SU-DHL-6 (cell line): ENCODE measurements at regions not wholly inside any gene's neighbourhood (a gene's known extent, or its start where the extent isn't known, plus 50 kb on each side); places are given as distances from the start of the nearest gene placed in this dataset.

Experiments used
- H2AFZ ChIP-seq: fragments of 200-600 bp; sonication (generic); 2 replicates; pipeline ENCODE4 v1.6.1; 2014; ENCODE audit warnings: low read depth, mild to moderate bottlenecking, moderate library complexity, mixed read lengths, antibody characterized with exemption, low read length; ENCODE audit not compliant: severe bottlenecking
- H3F3A ChIP-seq: fragments of 200-600 bp; shearing (Covaris generic); 2 replicates; pipeline ENCODE4 v1.6.0; 2016; ENCODE audit warnings: antibody characterized with exemption, mild to moderate bottlenecking; ENCODE audit not compliant: insufficient read depth
- H3K27ac ChIP-seq: fragments of 200-600 bp; sonication (generic); 2 replicates; pipeline ENCODE4 v1.5.1; 2016; ENCODE audit warnings: low read depth, mild to moderate bottlenecking, low read length, moderate library complexity, mixed read lengths
- H3K27me3 ChIP-seq: fragments of 200-600 bp; sonication (generic), shearing (Covaris generic); 2 replicates; pipeline ENCODE4 v1.6.0; 2014; ENCODE audit warnings: mild to moderate bottlenecking, low read length
- H3K36me3 ChIP-seq: fragments of 200-600 bp; sonication (generic); 2 replicates; pipeline ENCODE4 v1.6.1; 2014; ENCODE audit warnings: mild to moderate bottlenecking, low read length, mixed read lengths
- H3K4me2 ChIP-seq: fragments of 300-600, 200-600 bp; shearing (Covaris generic), sonication (generic); 2 replicates; pipeline ENCODE4 v1.6.0; 2014; ENCODE audit warnings: low read length, low read depth, mild to moderate bottlenecking; ENCODE audit not compliant: poor library complexity, severe bottlenecking
- H3K4me3 ChIP-seq: fragments of 200-600 bp; sonication (generic); 2 replicates; pipeline ENCODE4 v1.5.1; 2014; ENCODE audit warnings: antibody characterized with exemption, low read length, mild to moderate bottlenecking, mixed read lengths; ENCODE audit not compliant: insufficient read depth, poor library complexity, severe bottlenecking
- H3K79me2 ChIP-seq: fragments of 200-600 bp; sonication (generic); 2 replicates; pipeline ENCODE4 v1.6.1; 2014; ENCODE audit warnings: mild to moderate bottlenecking, low read length, moderate library complexity; ENCODE audit not compliant: insufficient read depth
- H3K9ac ChIP-seq: fragments of 200-600 bp; sonication (generic); 2 replicates; pipeline ENCODE4 v1.7.0; 2014; ENCODE audit warnings: mild to moderate bottlenecking, low read length
- H3K9me2 ChIP-seq: fragments of 200-600 bp; sonication (generic); replicated peaks from 2 replicates; pipeline ENCODE4 v1.6.1; 2014; ENCODE audit warnings: low read length; ENCODE audit not compliant: insufficient read depth
- H3K9me3 ChIP-seq: fragments of 200-600 bp; sonication (generic); 2 replicates; pipeline ENCODE4 v1.6.1; 2014; ENCODE audit warnings: low read length, mixed read lengths; ENCODE audit not compliant: insufficient read depth
- H4K20me1 ChIP-seq: fragments of 200-600 bp; sonication (generic); 2 replicates; pipeline ENCODE4 v1.6.1; 2014; ENCODE audit warnings: low read depth, mild to moderate bottlenecking, antibody characterized with exemption, low read length, moderate library complexity, mixed read lengths
- CTCF ChIP-seq: fragments of 200-600 bp; sonication (generic); IDR thresholded peaks from one replicate; pipeline ENCODE4 v1.5.1; 2017; ENCODE audit warnings: antibody characterized with exemption, mild to moderate bottlenecking, low read length, moderate library complexity; ENCODE audit not compliant: insufficient read depth, poor library complexity, severe bottlenecking
- EZH2phosphoT487 ChIP-seq: fragments of 200-600 bp; sonication (generic), shearing (Covaris generic); conservative IDR thresholded peaks from 2 replicates; pipeline ENCODE4 v1.6.1; 2018; ENCODE audit warnings: mild to moderate bottlenecking, antibody characterized with exemption, low read length, moderate library complexity, mixed read lengths

- Histone ChIP-seq H3K27ac (no peak overlapping the region), H3K27me3 (no peaks in the 10 kb centered on the region), H3K79me2 (no peaks in the 10 kb centered on the region), H3F3A (no peaks in the 10 kb centered on the region), H3K9me2 (no peaks in the 10 kb centered on the region), H4K20me1 (no peaks in the 10 kb centered on the region), H3K4me3 (no peak overlapping the region), H3K36me3 (no peaks in the 10 kb centered on the region), H3K9ac (no peak overlapping the region), H3K4me2 (no peak overlapping the region), H3K9me3 (no peaks in the 10 kb centered on the region), H2AFZ (no peak overlapping the region)
- TF ChIP-seq CTCF (no peak), EZH2phosphoT487 (no peak)
Observed at GRCh38 chr19:31501427-31502195, 152.4 kb upstream of the TSHZ3 start.

GRCh38 chr19:31502536-31503170 lies 153.4 kb upstream of the TSHZ3 start:
- no peak overlapping the region for H3K27ac ChIP-seq
- no peak overlapping the region for H3K9ac ChIP-seq
- H3K27me3 ChIP-seq: no peaks in the 10 kb centered on the region
- H3F3A ChIP-seq: no peaks in the 10 kb centered on the region
- H3K36me3 ChIP-seq: no peaks in the 10 kb centered on the region
- H2AFZ ChIP-seq: no peak overlapping the region
- no peak for TF ChIP-seq EZH2phosphoT487
- no peak for TF ChIP-seq CTCF
- H3K9me2 ChIP-seq: no peaks in the 10 kb centered on the region
- H3K79me2 ChIP-seq: no peaks in the 10 kb centered on the region
- H3K4me2 ChIP-seq: no peak overlapping the region
- H4K20me1 ChIP-seq: no peaks in the 10 kb centered on the region
- no peak overlapping the region for H3K4me3 ChIP-seq
- no peaks in the 10 kb centered on the region for H3K9me3 ChIP-seq

GRCh38 chr19:31503211-31503610 lies 154.0 kb upstream of the TSHZ3 start:
- Histone ChIP-seq H3K4me3 (no peak overlapping the region), H2AFZ (no peak overlapping the region), H3F3A (no peaks in the 10 kb centered on the region), H3K9me2 (no peaks in the 10 kb centered on the region), H3K4me2 (no peak overlapping the region), H3K79me2 (no peaks in the 10 kb centered on the region), H3K9ac (no peak overlapping the region), H3K36me3 (no peaks in the 10 kb centered on the region), H3K9me3 (no peaks in the 10 kb centered on the region), H3K27ac (no peak overlapping the region), H4K20me1 (no peaks in the 10 kb centered on the region), H3K27me3 (no peaks in the 10 kb centered on the region)
- no peak for TF ChIP-seq CTCF
- TF ChIP-seq EZH2phosphoT487: no peak
